HEK293 (cell line): ENCODE measurements at regions not wholly inside any gene's neighbourhood (a gene's known extent, or its start where the extent isn't known, plus 50 kb on each side); places are given as distances from the start of the nearest gene placed in this dataset.

Source experiments
- CTCF ChIA-PET: fragments of 350-600 bp; formaldehyde crosslinking; extraction: SDS; loops from one replicate; lab custom pipeline; 2021; ENCODE audit warnings: antibody characterized with exemption; lab: Yijun Ruan, JAX
- POLR2A ChIA-PET: fragments of 300-600 bp; formaldehyde crosslinking; extraction: SDS; loops from one replicate; lab custom pipeline; 2020; ENCODE audit warnings: antibody characterized with exemption, inconsistent platforms; lab: Yijun Ruan, JAX
- H3K27ac ChIP-seq: fragments of 200-500 bp; sonication (Bioruptor generic); 2 replicates; pipeline ENCODE4 v1.5.1; 2014; ENCODE audit warnings: low read depth, low read length, control low read depth, inconsistent platforms; ENCODE audit errors: extremely low read depth
- H3K36me3 ChIP-seq, 2 experiments: fragments of 200-500 bp in 1 of 2; sonication (Bioruptor generic) in 1 of 2; 1 replicate in 1 of 2; 2 replicates in 1 of 2; pipeline ENCODE4 v1.5.1; 2014 to 2017; ENCODE audit warnings: inconsistent platforms in 2 of 2, low read length in 2 of 2; ENCODE audit not compliant: control insufficient read depth in 2 of 2, insufficient read depth in 1 of 2
- H3K4me1 ChIP-seq: fragments of 200-500 bp; sonication (Bioruptor generic); 2 replicates; pipeline ENCODE4 v1.5.1; 2014; ENCODE audit warnings: mild to moderate bottlenecking, low read length, inconsistent platforms; ENCODE audit not compliant: control insufficient read depth, insufficient read depth
- H3K4me3 ChIP-seq: 2 replicates; pipeline ENCODE4 v1.5.1; 2011; ENCODE audit warnings: low read depth, mild to moderate bottlenecking, control low read depth, low read length, moderate library complexity
- H3K9me3 ChIP-seq: fragments of 200-500 bp; sonication (Bioruptor generic); 2 replicates; pipeline ENCODE4 v1.5.1; 2014; ENCODE audit warnings: low read depth, low read length, inconsistent platforms; ENCODE audit not compliant: control insufficient read depth, insufficient read depth
- FEZF1 ChIP-seq: fragments of 450-650 bp; formaldehyde crosslinking; IDR thresholded peaks from 2 replicates; pipeline ENCODE4 v1.5.1; 2016; ENCODE audit warnings: missing biosample characterization, missing genetic modification characterization
- GLIS1 ChIP-seq: fragments of 450-650 bp; formaldehyde crosslinking; IDR thresholded peaks from 2 replicates; pipeline ENCODE4 v1.5.1; 2016; ENCODE audit warnings: missing biosample characterization, missing genetic modification characterization
- HOXD13 ChIP-seq: sonication (generic); formaldehyde crosslinking; IDR thresholded peaks from 2 replicates; pipeline ENCODE4 v1.8.0; 2022; ENCODE audit warnings: missing genetic modification reagents, borderline replicate concordance
- KLF10 ChIP-seq: fragments of 450-650 bp; IDR thresholded peaks from 2 replicates; pipeline ENCODE4 v1.5.1; 2018; ENCODE audit warnings: missing biosample characterization, mild to moderate bottlenecking, missing genetic modification characterization
- KLF7 ChIP-seq: fragments of 450-650 bp; formaldehyde crosslinking; IDR thresholded peaks from 2 replicates; pipeline ENCODE4 v1.5.1; 2016; ENCODE audit warnings: missing biosample characterization, missing genetic modification characterization, borderline replicate concordance
- PRDM6 ChIP-seq: fragments of 450-650 bp; formaldehyde crosslinking; IDR thresholded peaks from 2 replicates; pipeline ENCODE4 v1.5.1; 2017; ENCODE audit warnings: missing biosample characterization, missing genetic modification characterization
- SETDB1 ChIP-seq: IDR thresholded peaks from one replicate; pipeline ENCODE4 v1.6.1; 2017; ENCODE audit warnings: mild to moderate bottlenecking, low read length, moderate library complexity, mixed read lengths; ENCODE audit not compliant: insufficient read length
- SP7 ChIP-seq: fragments of 450-650 bp; formaldehyde crosslinking; IDR thresholded peaks from 2 replicates; pipeline ENCODE4 v1.5.1; 2016; ENCODE audit warnings: missing biosample characterization, missing genetic modification characterization
- TRIM28 ChIP-seq: IDR thresholded peaks from 2 replicates; pipeline ENCODE4 v1.6.1; 2011; ENCODE audit warnings: low read length, control low read depth, borderline replicate concordance
- WT1 ChIP-seq: fragments of 450-650 bp; formaldehyde crosslinking; IDR thresholded peaks from 2 replicates; pipeline ENCODE4 v1.5.1; 2016; ENCODE audit warnings: missing biosample characterization, missing genetic modification characterization
- ZBTB7A ChIP-seq: fragments of 450-650 bp; formaldehyde crosslinking; IDR thresholded peaks from 2 replicates; pipeline ENCODE4 v1.5.1; 2016; ENCODE audit warnings: low read depth, missing biosample characterization, missing genetic modification characterization
- ZNF112 ChIP-seq: fragments of 450-650 bp; formaldehyde crosslinking; IDR thresholded peaks from 2 replicates; pipeline ENCODE4 v1.5.0; 2017; ENCODE audit warnings: missing biosample characterization, missing genetic modification characterization
- ZNF2 ChIP-seq: fragments of 450-650 bp; formaldehyde crosslinking; IDR thresholded peaks from 2 replicates; pipeline ENCODE4 v1.5.1; 2016; ENCODE audit warnings: missing biosample characterization, missing genetic modification characterization
- ZNF223 ChIP-seq: fragments of 450-650 bp; formaldehyde crosslinking; IDR thresholded peaks from 2 replicates; pipeline ENCODE4 v1.5.1; 2016; ENCODE audit warnings: missing biosample characterization, missing genetic modification characterization
- ZNF341 ChIP-seq: fragments of 450-650 bp; formaldehyde crosslinking; IDR thresholded peaks from 2 replicates; pipeline ENCODE4; 2016; ENCODE audit warnings: low read depth, missing biosample characterization, missing genetic modification characterization
- ZNF366 ChIP-seq: fragments of 450-650 bp; formaldehyde crosslinking; conservative IDR thresholded peaks from 2 replicates; pipeline ENCODE4 v1.5.1; 2016; ENCODE audit warnings: missing biosample characterization, missing genetic modification characterization
- ZNF701 ChIP-seq: fragments of 450-650 bp; formaldehyde crosslinking; IDR thresholded peaks from 2 replicates; pipeline ENCODE4 v1.5.1; 2016; ENCODE audit warnings: missing biosample characterization, missing genetic modification characterization
- TF ChIP-seq, protein P1 (sequence below): fragments of 450-650 bp; formaldehyde crosslinking; IDR thresholded peaks from 2 replicates; pipeline ENCODE4 v1.5.1; 2016; ENCODE audit warnings: missing biosample characterization, missing genetic modification characterization
- TF ChIP-seq, protein P2 (sequence below): fragments of 450-650 bp; formaldehyde crosslinking; IDR thresholded peaks from 2 replicates; pipeline ENCODE4 v1.5.1; 2016; ENCODE audit warnings: missing biosample characterization, missing genetic modification characterization
- TF ChIP-seq, protein P3 (sequence below): fragments of 450-650 bp; IDR thresholded peaks from 2 replicates; pipeline ENCODE4 v1.5.1; 2018; ENCODE audit warnings: missing biosample characterization, mild to moderate bottlenecking, missing genetic modification characterization

DNA sequence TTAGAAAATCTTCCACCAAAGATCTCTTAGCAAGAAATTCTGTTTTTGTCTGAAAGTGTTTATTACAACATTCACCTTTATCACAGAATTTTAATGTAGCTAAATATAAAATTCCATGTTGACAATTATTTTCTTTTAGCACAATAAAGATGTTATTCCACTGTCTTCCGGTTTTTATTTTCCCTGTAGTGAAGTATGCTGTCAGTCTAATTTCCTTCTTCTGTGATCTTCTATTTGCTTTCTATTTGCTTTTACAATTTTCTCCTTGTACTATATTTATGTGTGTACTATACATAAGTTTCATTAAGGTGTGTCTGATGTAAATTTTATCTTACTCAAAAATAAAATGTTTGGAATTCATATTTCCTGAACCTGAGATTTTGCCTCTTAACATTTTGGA lies 117.5 kb upstream of the PPP2R3A start:
- TF ChIP-seq SETDB1 (peak; percentile 55), ZNF112 (tag by site-specific recombination) (no peak), TRIM28 (0 out of 2 replicates have a peak, but pooled peaks have one; percentile 50)
- ChIA-PET CTCF (no interaction called here), POLR2A (no interaction called here)
- Histone ChIP-seq H3K27ac (no peak overlapping the region), H3K4me3 (no peak overlapping the region), H3K36me3 (no peaks in the 10 kb centered on the region), H3K4me1 (no peaks in the 10 kb centered on the region), H3K9me3 (no peaks in the 10 kb centered on the region)

DNA sequence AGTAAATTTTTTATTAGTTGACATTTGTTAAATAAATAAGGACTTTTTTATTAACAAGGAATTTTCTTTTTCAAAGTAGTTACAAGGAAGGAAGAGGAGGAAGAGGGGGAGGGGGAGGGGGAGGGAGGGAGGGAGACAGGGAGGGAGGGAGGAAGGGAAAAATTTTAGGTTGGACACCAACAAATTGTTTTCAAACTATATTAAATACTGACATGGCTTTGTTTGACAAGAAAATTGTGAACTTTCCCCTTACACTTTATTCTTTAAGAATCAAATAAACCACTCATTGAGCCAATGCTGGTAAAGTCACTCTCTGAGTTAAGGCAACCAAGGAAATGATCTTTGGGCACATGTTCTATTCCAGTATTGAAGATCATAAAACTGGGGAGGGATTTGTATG lies 115.7 kb upstream of the PPP2R3A start:
- no peaks in the 10 kb centered on the region for H3K36me3 ChIP-seq
- no peak overlapping the region for H3K27ac ChIP-seq
- TF ChIP-seq ZNF223 (tag by site-specific recombination) (no peak), ZBTB7A (tag by site-specific recombination) (no peak), ZNF366 (tag by site-specific recombination) (no peak), SETDB1 (no peak), KLF7 (no peak), ZNF2 (tag by site-specific recombination) (no peak), ZNF701 (no peak)
- TF ChIP-seq, protein P1, sequence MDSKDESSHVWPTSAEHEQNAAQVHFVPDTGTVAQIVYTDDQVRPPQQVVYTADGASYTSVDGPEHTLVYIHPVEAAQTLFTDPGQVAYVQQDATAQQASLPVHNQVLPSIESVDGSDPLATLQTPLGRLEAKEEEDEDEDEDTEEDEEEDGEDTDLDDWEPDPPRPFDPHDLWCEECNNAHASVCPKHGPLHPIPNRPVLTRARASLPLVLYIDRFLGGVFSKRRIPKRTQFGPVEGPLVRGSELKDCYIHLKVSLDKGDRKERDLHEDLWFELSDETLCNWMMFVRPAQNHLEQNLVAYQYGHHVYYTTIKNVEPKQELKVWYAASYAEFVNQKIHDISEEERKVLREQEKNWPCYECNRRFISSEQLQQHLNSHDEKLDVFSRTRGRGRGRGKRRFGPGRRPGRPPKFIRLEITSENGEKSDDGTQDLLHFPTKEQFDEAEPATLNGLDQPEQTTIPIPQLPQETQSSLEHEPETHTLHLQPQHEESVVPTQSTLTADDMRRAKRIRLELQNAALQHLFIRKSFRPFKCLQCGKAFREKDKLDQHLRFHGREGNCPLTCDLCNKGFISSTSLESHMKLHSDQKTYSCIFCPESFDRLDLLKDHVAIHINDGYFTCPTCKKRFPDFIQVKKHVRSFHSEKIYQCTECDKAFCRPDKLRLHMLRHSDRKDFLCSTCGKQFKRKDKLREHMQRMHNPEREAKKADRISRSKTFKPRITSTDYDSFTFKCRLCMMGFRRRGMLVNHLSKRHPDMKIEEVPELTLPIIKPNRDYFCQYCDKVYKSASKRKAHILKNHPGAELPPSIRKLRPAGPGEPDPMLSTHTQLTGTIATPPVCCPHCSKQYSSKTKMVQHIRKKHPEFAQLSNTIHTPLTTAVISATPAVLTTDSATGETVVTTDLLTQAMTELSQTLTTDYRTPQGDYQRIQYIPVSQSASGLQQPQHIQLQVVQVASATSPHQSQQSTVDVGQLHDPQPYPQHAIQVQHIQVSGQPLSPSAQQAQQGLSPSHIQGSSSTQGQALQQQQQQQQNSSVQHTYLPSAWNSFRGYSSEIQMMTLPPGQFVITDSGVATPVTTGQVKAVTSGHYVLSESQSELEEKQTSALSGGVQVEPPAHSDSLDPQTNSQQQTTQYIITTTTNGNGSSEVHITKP (tag by site-specific recombination) = no peak
- TF ChIP-seq, protein P2, sequence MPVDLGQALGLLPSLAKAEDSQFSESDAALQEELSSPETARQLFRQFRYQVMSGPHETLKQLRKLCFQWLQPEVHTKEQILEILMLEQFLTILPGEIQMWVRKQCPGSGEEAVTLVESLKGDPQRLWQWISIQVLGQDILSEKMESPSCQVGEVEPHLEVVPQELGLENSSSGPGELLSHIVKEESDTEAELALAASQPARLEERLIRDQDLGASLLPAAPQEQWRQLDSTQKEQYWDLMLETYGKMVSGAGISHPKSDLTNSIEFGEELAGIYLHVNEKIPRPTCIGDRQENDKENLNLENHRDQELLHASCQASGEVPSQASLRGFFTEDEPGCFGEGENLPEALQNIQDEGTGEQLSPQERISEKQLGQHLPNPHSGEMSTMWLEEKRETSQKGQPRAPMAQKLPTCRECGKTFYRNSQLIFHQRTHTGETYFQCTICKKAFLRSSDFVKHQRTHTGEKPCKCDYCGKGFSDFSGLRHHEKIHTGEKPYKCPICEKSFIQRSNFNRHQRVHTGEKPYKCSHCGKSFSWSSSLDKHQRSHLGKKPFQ = no peak
- TF ChIP-seq, protein P3, sequence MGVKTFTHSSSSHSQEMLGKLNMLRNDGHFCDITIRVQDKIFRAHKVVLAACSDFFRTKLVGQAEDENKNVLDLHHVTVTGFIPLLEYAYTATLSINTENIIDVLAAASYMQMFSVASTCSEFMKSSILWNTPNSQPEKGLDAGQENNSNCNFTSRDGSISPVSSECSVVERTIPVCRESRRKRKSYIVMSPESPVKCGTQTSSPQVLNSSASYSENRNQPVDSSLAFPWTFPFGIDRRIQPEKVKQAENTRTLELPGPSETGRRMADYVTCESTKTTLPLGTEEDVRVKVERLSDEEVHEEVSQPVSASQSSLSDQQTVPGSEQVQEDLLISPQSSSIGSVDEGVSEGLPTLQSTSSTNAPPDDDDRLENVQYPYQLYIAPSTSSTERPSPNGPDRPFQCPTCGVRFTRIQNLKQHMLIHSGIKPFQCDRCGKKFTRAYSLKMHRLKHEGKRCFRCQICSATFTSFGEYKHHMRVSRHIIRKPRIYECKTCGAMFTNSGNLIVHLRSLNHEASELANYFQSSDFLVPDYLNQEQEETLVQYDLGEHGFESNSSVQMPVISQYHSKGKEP (tag by site-specific recombination) = no peak
- no peaks in the 10 kb centered on the region for H3K9me3 ChIP-seq
- no peak overlapping the region for H3K4me3 ChIP-seq
- CTCF ChIA-PET = no interaction called here
- no peaks in the 10 kb centered on the region for H3K4me1 ChIP-seq
- POLR2A ChIA-PET = no interaction called here

DNA sequence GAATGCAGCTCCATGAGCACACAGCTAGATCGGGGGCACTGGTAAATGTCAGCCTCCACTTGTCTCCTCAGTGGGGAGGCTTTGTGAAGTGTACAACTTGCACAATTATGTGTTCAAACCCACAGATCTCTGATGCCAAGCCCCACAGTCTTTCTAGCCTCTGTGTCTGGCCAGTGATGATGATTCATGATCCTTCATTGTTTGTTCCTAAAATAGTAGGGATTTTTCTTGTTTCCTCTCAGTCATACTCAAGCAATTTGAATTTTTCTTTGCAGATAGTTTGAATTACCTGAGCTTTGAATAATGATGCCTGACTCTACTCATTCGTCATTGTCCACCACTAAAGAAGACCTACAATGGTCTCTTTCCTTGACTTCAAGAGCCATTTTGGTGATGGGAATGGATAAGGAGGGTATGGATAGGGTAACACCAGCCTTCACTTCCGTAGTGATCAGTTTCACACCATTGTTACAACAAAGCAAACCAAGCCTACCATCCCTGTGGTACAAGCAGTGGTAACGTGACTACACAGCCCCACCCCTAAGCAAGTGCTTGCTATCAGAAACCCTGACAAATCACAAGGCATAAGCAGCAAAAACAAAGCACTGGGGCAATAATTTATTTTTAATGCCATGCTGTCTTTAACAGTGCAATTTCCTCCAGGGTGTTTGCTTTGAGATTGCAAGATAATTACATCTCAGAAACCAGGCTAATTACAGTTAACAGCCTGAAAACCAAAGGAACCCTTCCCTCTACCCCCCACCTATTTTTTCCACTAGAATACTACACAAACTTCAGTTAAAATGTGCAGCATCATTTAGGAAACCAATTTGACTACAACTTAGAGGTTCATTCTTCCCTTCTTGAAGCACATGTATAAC lies 114.1 kb upstream of the PPP2R3A start:
- Histone ChIP-seq H3K9me3 (no peaks in the 10 kb centered on the region), H3K4me1 (no peaks in the 10 kb centered on the region), H3K27ac (no peak overlapping the region), H3K4me3 (no peak overlapping the region)
- CTCF ChIA-PET = no interaction called here
- TF ChIP-seq ZNF341 (tag by site-specific recombination) = peak; percentile 47
- no peak for TF ChIP-seq HOXD13 (CRISPR knock-in tag)
- 0 out of 2 replicates have a peak, but pooled peaks have one; percentile 14 for TF ChIP-seq WT1 (tag by site-specific recombination)
- TF ChIP-seq FEZF1 (tag by site-specific recombination) = 0 out of 2 replicates have a peak, but pooled peaks have one; percentile 34
- 0 out of 2 replicates have a peak, but pooled peaks have one; percentile 22 for TF ChIP-seq PRDM6
- TF ChIP-seq GLIS1 = peak; percentile 70
- TF ChIP-seq SP7 (tag by site-specific recombination) = peak; percentile 97
- TF ChIP-seq KLF10 (tag by site-specific recombination) = no peak
- TF ChIP-seq, all 188 proteins: peak for 6
- POLR2A ChIA-PET = no interaction called here
- H3K36me3 ChIP-seq = no peaks in the 10 kb centered on the region
